HG03108 (cell line): ENCODE measurements at regions not wholly inside any gene's neighbourhood (a gene's known extent, or its start where the extent isn't known, plus 50 kb on each side); places are given as distances from the start of the nearest gene placed in this dataset.

Experiments
- ATAC-seq: cut with Tn5 transposase; IDR thresholded peaks from one replicate; pipeline ENCODE4 v1.9.1; 2021; ENCODE audit warnings: moderate library complexity; ENCODE audit not compliant: unreplicated experiment

DNA sequence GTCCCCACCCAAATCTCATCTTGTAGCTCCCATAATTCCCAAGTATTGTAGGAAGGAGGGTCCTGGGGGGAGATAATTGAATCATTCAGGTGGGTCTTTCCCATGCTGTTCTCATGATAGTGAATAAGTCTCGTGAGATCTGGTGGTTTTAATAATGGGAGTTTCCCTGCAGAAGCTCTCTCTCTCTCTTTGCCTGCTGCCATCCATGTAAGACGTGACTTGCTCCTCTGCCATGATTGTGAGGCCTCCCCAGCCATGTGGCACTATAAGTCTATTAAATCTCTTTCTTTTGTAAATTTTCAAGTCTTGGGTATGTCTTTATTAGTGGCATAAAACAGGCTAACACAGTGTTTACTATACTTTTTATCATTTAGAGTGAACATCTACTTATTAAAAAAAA lies 338.8 kb downstream of the ANKRD7 start:
- ATAC-seq, result no peak

GRCh38 chr7:118572604-118573003 lies 348.1 kb downstream of the ANKRD7 start:
- no peak for ATAC-seq

DNA sequence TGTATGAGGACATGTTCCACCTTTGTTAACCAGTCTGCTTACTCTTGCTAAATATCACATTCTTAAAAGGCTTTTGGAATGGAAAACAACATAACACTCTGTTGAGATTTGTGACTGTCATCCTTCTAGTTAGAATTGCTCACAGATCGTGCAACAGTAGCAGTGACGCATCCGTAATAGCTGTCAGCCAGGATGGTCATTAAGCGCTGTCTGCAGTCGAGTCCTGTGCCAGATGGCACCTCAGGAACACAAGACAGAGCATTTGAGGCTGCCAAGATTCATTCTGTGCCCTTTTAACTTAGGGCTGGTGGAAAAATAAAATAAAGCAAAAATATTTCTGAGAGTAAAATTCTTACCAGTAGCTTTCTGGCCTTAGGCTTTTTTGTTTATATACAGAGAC lies 348.6 kb downstream of the ANKRD7 start:
- ATAC-seq, result no peak

- ATAC-seq, result no peak
These were observed 351.0 kb downstream of the ANKRD7 start for GRCh38 chr7:118575393-118575948.

DNA sequence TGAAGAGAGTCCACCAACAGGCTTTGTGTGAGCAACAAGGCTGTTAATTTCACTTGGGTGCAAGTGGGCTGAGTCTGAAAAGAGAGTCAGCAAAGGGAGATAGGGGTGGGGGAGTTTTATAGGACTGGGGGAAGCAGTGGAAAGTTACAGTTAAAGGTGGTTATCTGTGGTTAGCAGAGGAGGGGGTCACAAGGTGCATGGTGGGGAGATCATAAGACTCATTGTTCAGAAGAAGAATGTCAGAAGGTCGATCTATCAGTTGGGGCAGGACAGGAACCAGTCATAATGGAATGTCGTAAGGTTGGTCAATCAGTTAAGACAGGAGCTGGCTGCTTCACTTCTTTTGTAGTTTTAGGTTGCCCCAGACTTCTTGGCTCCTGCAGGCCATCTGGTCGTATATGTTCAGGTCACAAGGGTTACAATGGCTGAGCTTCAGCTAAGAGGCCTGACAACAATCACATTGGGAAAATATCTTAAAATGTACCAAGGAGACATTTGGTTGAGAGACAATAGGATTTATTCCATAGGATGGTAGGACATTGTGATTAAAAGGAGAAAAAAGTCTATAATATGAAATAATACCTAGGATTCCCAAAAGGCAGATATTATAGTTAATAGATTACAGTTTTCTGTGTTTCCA lies 356.4 kb downstream of the ANKRD7 start:
- no peak for ATAC-seq

DNA sequence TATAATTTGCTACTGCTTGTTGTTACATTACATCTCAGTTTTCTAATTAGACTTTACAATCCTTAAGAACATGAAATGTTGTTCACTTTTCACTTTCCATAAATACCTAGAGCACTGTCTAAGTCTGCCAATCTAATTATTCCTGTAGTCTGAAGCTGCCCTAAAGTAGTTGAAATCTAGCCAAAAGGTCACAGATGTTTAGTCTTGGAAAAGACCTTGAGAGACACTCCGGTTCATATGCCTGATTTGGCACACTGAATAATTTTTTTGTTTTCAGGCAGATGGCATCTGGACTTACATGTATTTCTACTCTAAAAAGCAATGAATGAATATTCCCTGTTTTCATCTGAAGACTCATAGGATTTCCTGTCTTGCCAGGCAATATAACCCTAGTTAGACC lies 359.1 kb downstream of the ANKRD7 start:
- ATAC-seq, result no peak

- ATAC-seq, result no peak
These were observed 361.7 kb downstream of the ANKRD7 start for GRCh38 chr7:118586248-118586647.

DNA sequence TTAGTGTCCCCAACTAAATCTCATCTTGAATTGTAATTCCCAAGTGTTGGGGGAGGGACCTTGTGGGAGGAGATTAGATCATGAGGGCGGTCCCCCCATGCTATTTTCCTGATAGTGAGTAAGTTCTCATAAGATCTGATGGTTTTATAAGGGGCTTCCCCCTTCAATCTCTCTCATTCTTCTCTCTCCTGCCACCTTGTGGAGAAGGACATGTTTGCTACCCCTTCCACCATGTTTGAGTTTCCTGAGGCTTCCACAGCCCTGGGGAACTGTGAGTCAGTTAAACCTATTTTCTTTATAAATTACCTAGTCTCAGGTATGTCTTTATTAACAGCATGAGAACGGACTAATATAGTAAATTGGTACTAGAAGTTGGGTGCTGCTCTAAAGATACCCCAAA lies 365.6 kb downstream of the ANKRD7 start:
- ATAC-seq, result no peak

- ATAC-seq, result no peak
These were observed 377.6 kb downstream of the ANKRD7 start for GRCh38 chr7:118602090-118602489.

DNA sequence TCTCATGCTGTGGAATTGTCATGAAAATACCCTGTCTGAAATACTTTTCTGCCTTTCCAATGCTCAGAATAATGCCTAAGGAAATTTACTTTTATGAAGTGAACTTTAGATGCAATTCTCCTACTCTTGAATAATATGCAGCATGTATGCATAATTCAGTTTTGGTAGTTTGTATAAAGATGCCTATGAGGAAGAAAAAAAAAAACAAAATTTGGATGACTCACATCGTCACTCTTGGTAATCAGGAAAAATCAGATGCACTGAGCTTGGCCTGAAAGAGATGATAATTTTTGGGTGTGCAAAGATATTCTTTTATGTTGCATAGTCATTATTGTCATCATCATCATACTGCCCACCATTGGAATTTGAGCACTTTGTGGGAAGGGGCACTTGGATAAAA lies 382.1 kb downstream of the ANKRD7 start:
- ATAC-seq, result no peak

GRCh38 chr7:118609207-118609606 lies 384.7 kb downstream of the ANKRD7 start:
- no peak for ATAC-seq

GRCh38 chr7:118615681-118616080 lies 391.2 kb downstream of the ANKRD7 start:
- ATAC-seq, result no peak

- ATAC-seq, result no peak
These were observed 397.4 kb downstream of the ANKRD7 start for GRCh38 chr7:118621810-118622360.

GRCh38 chr7:118626739-118627138 lies 402.2 kb downstream of the ANKRD7 start:
- no peak for ATAC-seq

DNA sequence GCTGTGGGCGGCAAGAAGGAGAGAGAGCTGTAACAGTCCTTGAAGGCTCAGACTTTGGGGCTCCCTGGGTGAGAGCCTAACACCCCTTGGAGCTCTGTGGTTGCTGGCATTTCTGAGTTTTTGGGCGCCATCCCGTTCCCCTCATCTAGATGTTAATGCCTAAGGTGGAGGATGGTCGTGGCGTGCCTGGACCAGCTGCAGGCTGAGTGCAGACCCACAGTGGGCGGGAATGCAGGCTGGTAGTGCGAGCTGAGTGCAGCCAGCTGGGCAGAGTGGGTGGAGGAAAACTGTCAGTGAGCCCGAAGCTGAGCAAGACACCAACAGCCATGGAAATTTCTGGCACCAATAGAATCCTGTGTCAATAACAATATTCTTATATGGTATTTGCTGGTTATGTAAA lies 403.0 kb downstream of the ANKRD7 start:
- ATAC-seq, result no peak

DNA sequence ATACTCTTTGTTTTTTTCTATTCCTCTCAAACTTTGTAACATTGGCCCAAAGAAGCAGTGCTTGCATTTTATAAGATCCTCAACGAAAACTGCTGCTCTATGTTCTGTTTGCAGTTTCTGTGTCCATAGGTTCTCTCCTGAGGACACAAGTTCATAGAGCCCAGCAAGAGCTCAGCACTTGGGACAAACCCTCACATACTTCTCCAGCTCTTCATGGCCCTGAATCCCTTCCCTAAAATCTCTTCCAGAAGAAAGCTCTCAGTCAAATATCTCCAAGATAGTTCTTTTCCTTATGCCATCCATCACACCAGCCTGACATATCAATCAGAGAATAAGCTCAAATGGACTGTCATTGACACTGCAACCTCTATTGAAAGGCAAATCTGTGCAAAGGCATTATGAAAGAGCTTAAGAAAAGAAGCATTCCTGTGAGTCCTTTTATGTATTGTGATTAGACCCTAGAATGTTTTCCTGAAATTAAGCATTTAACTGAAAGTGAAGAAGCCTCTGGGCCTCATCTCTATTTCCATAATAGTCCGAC lies 405.5 kb downstream of the ANKRD7 start:
- ATAC-seq, result no peak

- ATAC-seq, result no peak
These were observed 417.9 kb downstream of the ANKRD7 start for GRCh38 chr7:118642396-118642795.

- ATAC-seq, result no peak
These were observed 419.8 kb downstream of the ANKRD7 start for GRCh38 chr7:118644346-118644745.

DNA sequence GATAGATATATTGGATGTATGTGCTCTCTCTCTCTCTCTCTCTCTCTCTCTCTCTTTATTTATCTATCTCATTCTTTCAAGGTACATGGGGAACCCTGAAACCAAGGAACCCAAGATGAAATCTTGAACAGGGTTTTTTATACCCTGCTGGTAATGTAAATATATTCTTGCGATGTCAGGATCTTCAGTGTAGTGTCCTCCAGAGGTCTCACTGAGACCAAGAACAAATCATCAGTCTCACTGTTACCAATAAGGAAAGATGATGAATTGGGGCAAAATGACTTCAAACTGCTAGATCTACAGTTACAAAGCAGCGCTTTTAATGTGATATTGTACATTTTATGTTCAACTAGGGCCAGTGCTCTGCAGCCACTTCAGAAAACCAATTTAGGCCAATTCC lies 423.5 kb downstream of the ANKRD7 start:
- no peak for ATAC-seq

- ATAC-seq, result no peak
These were observed 433.0 kb downstream of the ANKRD7 start for GRCh38 chr7:118657391-118658005.

DNA sequence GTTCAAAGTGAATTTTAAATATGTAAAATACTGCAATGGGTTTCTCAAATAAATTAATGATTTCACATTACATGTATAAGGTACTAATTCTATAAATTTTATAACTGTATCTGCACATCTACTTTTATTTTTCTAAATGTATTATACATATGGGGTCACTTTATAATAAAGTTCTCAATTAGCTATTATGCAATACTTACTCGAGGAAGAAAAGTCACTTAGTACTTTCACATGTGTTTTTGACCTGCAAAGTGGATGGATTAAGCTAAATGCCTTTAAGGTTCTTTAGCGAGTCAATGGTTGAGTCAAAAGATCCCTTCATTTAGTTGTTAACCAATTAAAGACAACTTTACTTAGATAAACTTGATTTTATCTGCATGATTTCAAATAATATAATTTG lies 437.8 kb downstream of the ANKRD7 start:
- no peak for ATAC-seq

- no peak for ATAC-seq
These were observed 440.0 kb downstream of the ANKRD7 start for GRCh38 chr7:118664498-118664897.
